Vagina (tissue), 2 donors: ENCODE measurements at regions not wholly inside any gene's neighbourhood (a gene's known extent, or its start where the extent isn't known, plus 50 kb on each side); places are given as distances from the start of the nearest gene placed in this dataset.

Experiments used
- POLR2A ChIP-seq, 2 donors: fragments of 450-650 bp; IDR thresholded peaks; one replicate each; pipeline ENCODE4 v1.6.1; 2017; ENCODE audit warnings: antibody characterized with exemption in 2 of 2, mild to moderate bottlenecking in 2 of 2, moderate library complexity in 2 of 2
- TF ChIP-seq, protein P1 (sequence below), 3 experiments: fragments of 450-650 bp in 2 of 3; fragments of 200-600 bp in 1 of 3; sonication (generic) in 1 of 3; IDR thresholded peaks; one replicate each; pipeline ENCODE4 v1.5.1; 2017 to 2019; ENCODE audit warnings: antibody characterized with exemption in 3 of 3, mild to moderate bottlenecking in 2 of 3, moderate library complexity in 2 of 3

DNA sequence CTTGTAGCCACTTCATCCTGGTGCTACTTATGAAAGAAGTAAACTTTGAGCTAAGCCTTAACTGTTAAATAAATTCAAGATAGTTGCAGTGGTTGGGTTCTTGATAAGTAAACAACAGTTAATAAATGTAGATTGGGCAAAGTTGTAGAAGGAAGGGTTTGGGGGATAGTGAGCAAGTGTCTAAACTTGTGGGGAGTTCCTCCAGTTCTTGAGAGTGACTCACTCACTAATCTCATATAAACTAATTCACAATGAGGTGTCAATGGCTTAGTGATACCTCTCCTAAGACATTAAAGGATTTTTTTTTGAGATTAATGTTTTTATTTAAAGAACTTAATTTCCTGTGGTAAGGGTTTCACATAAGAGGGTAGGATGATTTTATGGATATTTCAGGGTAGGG, 507.4 kb downstream of the BMP2 start:
- TF ChIP-seq, protein P1, sequence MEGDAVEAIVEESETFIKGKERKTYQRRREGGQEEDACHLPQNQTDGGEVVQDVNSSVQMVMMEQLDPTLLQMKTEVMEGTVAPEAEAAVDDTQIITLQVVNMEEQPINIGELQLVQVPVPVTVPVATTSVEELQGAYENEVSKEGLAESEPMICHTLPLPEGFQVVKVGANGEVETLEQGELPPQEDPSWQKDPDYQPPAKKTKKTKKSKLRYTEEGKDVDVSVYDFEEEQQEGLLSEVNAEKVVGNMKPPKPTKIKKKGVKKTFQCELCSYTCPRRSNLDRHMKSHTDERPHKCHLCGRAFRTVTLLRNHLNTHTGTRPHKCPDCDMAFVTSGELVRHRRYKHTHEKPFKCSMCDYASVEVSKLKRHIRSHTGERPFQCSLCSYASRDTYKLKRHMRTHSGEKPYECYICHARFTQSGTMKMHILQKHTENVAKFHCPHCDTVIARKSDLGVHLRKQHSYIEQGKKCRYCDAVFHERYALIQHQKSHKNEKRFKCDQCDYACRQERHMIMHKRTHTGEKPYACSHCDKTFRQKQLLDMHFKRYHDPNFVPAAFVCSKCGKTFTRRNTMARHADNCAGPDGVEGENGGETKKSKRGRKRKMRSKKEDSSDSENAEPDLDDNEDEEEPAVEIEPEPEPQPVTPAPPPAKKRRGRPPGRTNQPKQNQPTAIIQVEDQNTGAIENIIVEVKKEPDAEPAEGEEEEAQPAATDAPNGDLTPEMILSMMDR (IDR thresholded peaks at IDR 0.05) = no peak
- TF ChIP-seq POLR2A (IDR thresholded peaks at IDR 0.05) = no peak
